A673 (cell line): ENCODE measurements at regions not wholly inside any gene's neighbourhood (a gene's known extent, or its start where the extent isn't known, plus 50 kb on each side); places are given as distances from the start of the nearest gene placed in this dataset.

Source experiments
- CTCF ChIP-seq: fragments of 300-800, 200-600 bp; sonication (generic); conservative IDR thresholded peaks from 2 replicates; pipeline ENCODE4 v1.5.1; 2017; ENCODE audit warnings: low read depth, mild to moderate bottlenecking, antibody characterized with exemption, low read length, moderate library complexity, mixed read lengths
- EZH2 ChIP-seq: fragments of 200-600 bp; sonication (generic); IDR thresholded peaks from 2 replicates; pipeline ENCODE4 v1.6.1; 2017; ENCODE audit warnings: borderline replicate concordance, low read depth, mild to moderate bottlenecking, mixed read lengths, antibody characterized with exemption, low read length; ENCODE audit not compliant: poor library complexity, severe bottlenecking

- TF ChIP-seq CTCF (no peak), EZH2 (no peak)
Measured at GRCh38 chrX:148416142-148416541, 84.3 kb upstream of the AFF2 start.
